ENCODE measurements at regions not wholly inside any gene's neighbourhood (a gene's known extent, or its start where the extent isn't known, plus 50 kb on each side); places are given as distances from the start of the nearest gene placed in this dataset.
A peak's percentile ranks its signal among the peaks of the same experiment; 100 is the strongest.
"Not testable (repeated sequence)": the region's sequence is repeated elsewhere in the genome, so short reads cannot be mapped to it uniquely, and the experiment has no call there.

- DNase-seq (ENCODE audit: low read depth, low spot score), result no peak
These were observed 95.3 kb upstream of the TNFSF11 start for GRCh38 chr13:42478531-42479156.

GRCh38 chr13:42484386-42484785 is 89.6 kb upstream of the TNFSF11 start:
- no peak for DNase-seq (ENCODE audit: low read depth, low spot score)

GRCh38 chr13:42485272-42485671 is 88.7 kb upstream of the TNFSF11 start:
- DNase-seq (ENCODE audit: low read depth, low spot score), result no peak

- DNase-seq (ENCODE audit: low read depth, low spot score), result peak; percentile 72
These were observed 87.2 kb upstream of the TNFSF11 start for GRCh38 chr13:42486711-42487198.

- DNase-seq (ENCODE audit: low read depth, low spot score), result no peak
These were observed 86.7 kb upstream of the TNFSF11 start for GRCh38 chr13:42487221-42487620.

- DNase-seq (ENCODE audit: low read depth, low spot score), result no peak
These were observed 83.3 kb upstream of the TNFSF11 start for GRCh38 chr13:42490676-42491075.

- DNase-seq (ENCODE audit: low read depth, low spot score), result no peak
These were observed 81.5 kb upstream of the TNFSF11 start for GRCh38 chr13:42492372-42492920.

GRCh38 chr13:42494157-42494556 is 79.8 kb upstream of the TNFSF11 start:
- no peak for DNase-seq (ENCODE audit: low read depth, low spot score)

- no peak for DNase-seq (ENCODE audit: low read depth, low spot score)
These were observed 78.7 kb upstream of the TNFSF11 start for GRCh38 chr13:42495255-42495654.

- DNase-seq (ENCODE audit: low read depth, low spot score), result no peak
These were observed 78.2 kb upstream of the TNFSF11 start for GRCh38 chr13:42495751-42496150.

GRCh38 chr13:42496926-42497554 is 76.9 kb upstream of the TNFSF11 start:
- not testable (repeated sequence) for DNase-seq (ENCODE audit: low read depth, low spot score)

GRCh38 chr13:42497798-42498197 is 76.2 kb upstream of the TNFSF11 start:
- no peak for DNase-seq (ENCODE audit: low read depth, low spot score)

- no peak for DNase-seq (ENCODE audit: low read depth, low spot score)
These were observed 75.4 kb upstream of the TNFSF11 start for GRCh38 chr13:42498521-42498920.

All from smooth muscle cell of the brain vasculature (primary cell).